Suprapubic skin (tissue), 4 donors: ENCODE measurements at regions not wholly inside any gene's neighbourhood (a gene's known extent, or its start where the extent isn't known, plus 50 kb on each side); places are given as distances from the start of the nearest gene placed in this dataset.

Experiments
- DNase-seq, 2 donors: peaks; one replicate each; pipeline ENCODE4 v3.0.0-alpha.2; 2019; ENCODE audit warnings: low spot score in 2 of 2
- H3K27ac ChIP-seq: fragments of 200-600 bp; sonication (generic); one replicate; pipeline ENCODE4 v1.5.1; 2019
- H3K27me3 ChIP-seq: fragments of 200-600 bp; sonication (generic); one replicate; pipeline ENCODE4 v1.5.1; 2019
- H3K36me3 ChIP-seq: fragments of 200-600 bp; sonication (generic); one replicate; pipeline ENCODE4 v1.5.1; 2019
- H3K4me1 ChIP-seq: fragments of 200-600 bp; sonication (generic); one replicate; pipeline ENCODE4 v1.5.1; 2019
- H3K4me3 ChIP-seq: fragments of 200-600 bp; sonication (generic); one replicate; pipeline ENCODE4 v1.5.1; 2019; ENCODE audit warnings: mild to moderate bottlenecking
- H3K9me3 ChIP-seq: fragments of 200-600 bp; sonication (generic); one replicate; pipeline ENCODE4 v1.5.1; 2019
- EP300 ChIP-seq: sonication (generic); formaldehyde crosslinking; IDR thresholded peaks from one replicate; pipeline ENCODE4 v1.6.1; 2017; ENCODE audit warnings: antibody characterized with exemption
- POLR2A ChIP-seq, 2 donors: fragments of 450-650 bp; IDR thresholded peaks; one replicate each; pipeline ENCODE4 v1.6.1; 2017; ENCODE audit warnings: antibody characterized with exemption in 2 of 2, mild to moderate bottlenecking in 2 of 2, moderate library complexity in 2 of 2
- POLR2AphosphoS5 ChIP-seq, 3 donors: sonication (generic); formaldehyde crosslinking; IDR thresholded peaks; one replicate each; pipeline ENCODE4 v1.6.1; 2017; ENCODE audit warnings: antibody characterized with exemption in 3 of 3
- WGBS: methylation state at CpG from one replicate; pipeline ENCODE4 v1.1.5; 2018; 5-methylcytosine and 5-hydroxymethylcytosine counted together
- TF ChIP-seq, protein P1 (sequence below), 2 donors: fragments of 200-600 bp in 1 of 2; fragments of 450-650 bp in 1 of 2; sonication (generic) in 1 of 2; IDR thresholded peaks; one replicate each; pipeline ENCODE4 v1.5.1; 2016 to 2019; ENCODE audit warnings: antibody characterized with exemption in 2 of 2, mild to moderate bottlenecking in 1 of 2, moderate library complexity in 1 of 2

DNA sequence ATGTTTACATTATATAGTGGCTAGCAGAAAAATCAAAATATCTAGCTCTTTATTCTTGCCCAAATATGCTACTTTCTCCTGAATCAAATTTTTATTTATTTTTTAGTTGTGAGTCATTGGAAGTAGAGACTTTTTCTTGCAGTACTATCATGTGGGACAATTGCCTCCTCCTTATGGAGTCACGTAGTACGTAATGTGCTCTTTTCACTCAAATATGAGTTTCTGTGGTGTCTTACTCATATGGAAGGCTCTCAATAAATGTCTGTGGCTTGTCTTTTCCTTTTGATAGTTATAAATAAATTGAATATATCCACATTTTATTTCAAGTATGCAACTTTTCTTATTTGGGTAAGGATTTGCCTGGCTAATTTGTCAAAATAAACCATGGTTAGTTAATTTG is 1411.0 kb upstream of the SLC10A2 start:
- TF ChIP-seq POLR2A (IDR thresholded peaks at IDR 0.05) (no peak), EP300 (no peak), POLR2AphosphoS5 (IDR thresholded peaks at IDR 0.05) (no peak)
- TF ChIP-seq, protein P1, sequence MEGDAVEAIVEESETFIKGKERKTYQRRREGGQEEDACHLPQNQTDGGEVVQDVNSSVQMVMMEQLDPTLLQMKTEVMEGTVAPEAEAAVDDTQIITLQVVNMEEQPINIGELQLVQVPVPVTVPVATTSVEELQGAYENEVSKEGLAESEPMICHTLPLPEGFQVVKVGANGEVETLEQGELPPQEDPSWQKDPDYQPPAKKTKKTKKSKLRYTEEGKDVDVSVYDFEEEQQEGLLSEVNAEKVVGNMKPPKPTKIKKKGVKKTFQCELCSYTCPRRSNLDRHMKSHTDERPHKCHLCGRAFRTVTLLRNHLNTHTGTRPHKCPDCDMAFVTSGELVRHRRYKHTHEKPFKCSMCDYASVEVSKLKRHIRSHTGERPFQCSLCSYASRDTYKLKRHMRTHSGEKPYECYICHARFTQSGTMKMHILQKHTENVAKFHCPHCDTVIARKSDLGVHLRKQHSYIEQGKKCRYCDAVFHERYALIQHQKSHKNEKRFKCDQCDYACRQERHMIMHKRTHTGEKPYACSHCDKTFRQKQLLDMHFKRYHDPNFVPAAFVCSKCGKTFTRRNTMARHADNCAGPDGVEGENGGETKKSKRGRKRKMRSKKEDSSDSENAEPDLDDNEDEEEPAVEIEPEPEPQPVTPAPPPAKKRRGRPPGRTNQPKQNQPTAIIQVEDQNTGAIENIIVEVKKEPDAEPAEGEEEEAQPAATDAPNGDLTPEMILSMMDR (IDR thresholded peaks at IDR 0.05) = no peak
- H3K27me3 ChIP-seq = no peaks in the 10 kb centered on the region
- no peaks in the 10 kb centered on the region for H3K36me3 ChIP-seq
- H3K27ac ChIP-seq = no peak overlapping the region
- DNase-seq = no peak
- 96% methylated on average over 2 of the region's 2 CpGs for whole genome bisulfite sequencing
- peaks cover 10% of the 10 kb centered on the region for H3K9me3 ChIP-seq
- no peak overlapping the region for H3K4me3 ChIP-seq
- no peaks in the 10 kb centered on the region for H3K4me1 ChIP-seq

DNA sequence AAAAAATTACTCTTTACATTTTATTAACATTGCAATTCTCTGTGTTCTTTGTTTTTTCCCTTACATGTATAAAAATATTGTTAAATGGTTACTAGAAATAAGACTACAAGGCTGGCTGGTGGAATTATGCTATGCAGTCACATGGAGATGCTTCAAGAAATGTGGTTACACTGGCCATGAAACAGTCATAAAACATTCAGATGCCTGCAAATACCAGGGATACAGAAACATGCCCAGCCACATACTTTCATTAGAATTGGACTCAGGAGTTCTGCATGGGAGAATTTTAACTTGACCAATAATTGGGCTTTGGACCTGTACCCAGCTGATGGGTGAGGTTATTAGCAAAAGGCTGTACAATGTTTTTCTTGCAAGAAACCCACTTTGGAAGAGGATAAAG is 1407.7 kb upstream of the SLC10A2 start:
- TF ChIP-seq, protein P1 (IDR thresholded peaks at IDR 0.05) = no peak
- no peak for TF ChIP-seq EP300
- no peak for TF ChIP-seq POLR2A (IDR thresholded peaks at IDR 0.05)
- TF ChIP-seq POLR2AphosphoS5 (IDR thresholded peaks at IDR 0.05) = no peak
- H3K36me3 ChIP-seq = no peaks in the 10 kb centered on the region
- no peaks in the 10 kb centered on the region for H3K4me1 ChIP-seq
- no peaks in the 10 kb centered on the region for H3K27me3 ChIP-seq
- peaks cover 2% of the 10 kb centered on the region for H3K9me3 ChIP-seq
- H3K27ac ChIP-seq = no peak overlapping the region
- H3K4me3 ChIP-seq = no peak overlapping the region
- DNase-seq = no peak

DNA sequence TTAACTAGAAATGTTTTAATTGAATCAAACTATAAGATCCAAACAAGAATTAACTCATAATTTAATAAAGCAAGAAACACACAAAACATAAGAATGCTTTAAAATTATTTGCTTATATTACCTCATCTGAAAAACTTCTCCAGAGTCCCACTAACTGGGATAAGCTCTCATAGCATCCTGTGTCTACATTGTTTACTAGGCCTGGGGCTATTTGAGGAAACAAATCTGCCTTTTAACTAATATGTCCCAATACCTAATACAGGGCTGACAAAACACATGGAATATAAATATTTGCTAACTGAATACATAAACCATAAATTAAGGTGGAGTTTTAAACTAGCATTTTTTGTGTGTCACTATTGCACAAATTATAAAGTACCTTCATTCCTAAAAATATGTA is 1399.8 kb upstream of the SLC10A2 start:
- no peak for TF ChIP-seq POLR2A (IDR thresholded peaks at IDR 0.05)
- TF ChIP-seq EP300 = no peak
- TF ChIP-seq, protein P1 (IDR thresholded peaks at IDR 0.05) = no peak
- no peak for TF ChIP-seq POLR2AphosphoS5 (IDR thresholded peaks at IDR 0.05)
- Histone ChIP-seq H3K27ac (no peak overlapping the region), H3K36me3 (no peaks in the 10 kb centered on the region), H3K9me3 (no peaks in the 10 kb centered on the region), H3K4me1 (no peaks in the 10 kb centered on the region), H3K4me3 (no peak overlapping the region), H3K27me3 (no peaks in the 10 kb centered on the region)
- no peak for DNase-seq

DNA sequence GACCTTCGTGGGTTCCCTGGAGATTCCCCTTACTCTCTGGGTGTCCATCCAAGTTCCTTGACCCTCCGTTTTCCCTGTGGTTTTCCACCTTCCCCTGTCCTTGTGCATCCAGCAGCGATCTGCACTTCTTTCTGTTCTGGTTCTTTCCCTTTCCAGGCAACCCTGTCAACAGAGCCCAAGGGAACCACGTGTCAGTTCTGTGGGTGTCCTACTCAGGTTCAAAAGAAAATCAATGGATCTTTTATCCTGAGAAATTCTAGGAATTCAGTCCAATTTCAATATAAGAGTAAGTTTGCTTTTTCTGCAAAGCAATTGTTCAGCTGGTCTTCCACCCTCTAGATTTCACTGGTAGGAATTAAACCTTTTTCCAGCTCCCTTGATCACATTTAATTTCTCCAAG is 1394.8 kb upstream of the SLC10A2 start:
- no peaks in the 10 kb centered on the region for H3K36me3 ChIP-seq
- WGBS = 73% methylated on average over 4 of the region's 4 CpGs
- H3K27me3 ChIP-seq = no peaks in the 10 kb centered on the region
- no peak for DNase-seq
- no peaks in the 10 kb centered on the region for H3K4me1 ChIP-seq
- H3K4me3 ChIP-seq = no peak overlapping the region
- no peak for TF ChIP-seq EP300
- TF ChIP-seq POLR2AphosphoS5 (IDR thresholded peaks at IDR 0.05) = no peak
- TF ChIP-seq, protein P1 (IDR thresholded peaks at IDR 0.05) = no peak
- no peak for TF ChIP-seq POLR2A (IDR thresholded peaks at IDR 0.05)
- H3K9me3 ChIP-seq = no peaks in the 10 kb centered on the region
- H3K27ac ChIP-seq = no peak overlapping the region

DNA sequence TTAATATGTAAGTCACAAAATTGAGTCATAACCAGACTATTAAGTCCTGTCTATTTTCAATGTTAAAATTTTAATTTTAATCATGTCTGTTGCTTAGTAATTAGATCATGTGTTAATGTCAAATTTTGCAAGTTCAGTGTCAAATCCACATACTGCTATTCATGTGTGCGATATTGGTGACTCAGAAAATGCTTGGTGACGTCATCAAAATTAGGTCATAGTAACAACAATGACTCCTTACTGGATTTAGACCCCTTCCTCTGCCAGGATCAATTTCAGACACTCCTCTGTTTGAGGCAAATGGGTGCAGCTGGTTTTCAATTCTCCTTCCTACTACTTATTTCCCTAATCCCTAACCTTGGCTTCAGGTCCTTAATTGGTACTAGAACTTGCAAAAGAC is 1394.3 kb upstream of the SLC10A2 start:
- H3K27me3 ChIP-seq = no peaks in the 10 kb centered on the region
- 77% methylated on average over 2 of the region's 2 CpGs for WGBS
- H3K27ac ChIP-seq = no peak overlapping the region
- TF ChIP-seq POLR2AphosphoS5 (IDR thresholded peaks at IDR 0.05) = no peak
- H3K9me3 ChIP-seq = no peaks in the 10 kb centered on the region
- no peak overlapping the region for H3K4me3 ChIP-seq
- no peaks in the 10 kb centered on the region for H3K4me1 ChIP-seq
- no peak for DNase-seq
- no peaks in the 10 kb centered on the region for H3K36me3 ChIP-seq

DNA sequence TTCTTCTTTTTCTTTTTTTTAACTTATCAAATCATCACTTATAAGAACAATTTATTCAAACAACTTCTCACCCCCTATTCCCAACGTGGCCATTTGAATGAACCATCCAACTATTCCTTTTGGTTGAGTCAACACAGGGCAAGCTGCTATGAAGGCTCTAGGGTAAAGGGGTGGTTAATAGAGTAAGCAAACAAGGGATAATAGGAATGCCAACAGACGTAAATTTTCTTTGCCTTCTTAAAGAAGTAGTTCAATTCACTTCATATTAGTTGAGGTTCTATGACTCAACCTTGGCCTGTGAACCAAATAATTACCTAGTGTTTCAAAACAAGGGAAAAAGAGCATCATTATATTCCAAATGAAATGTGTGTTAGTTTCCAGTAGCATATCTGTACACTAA is 1383.8 kb upstream of the SLC10A2 start:
- DNase-seq = no peak
- TF ChIP-seq EP300 (no peak), POLR2AphosphoS5 (IDR thresholded peaks at IDR 0.05) (no peak), POLR2A (IDR thresholded peaks at IDR 0.05) (no peak)
- TF ChIP-seq, protein P1 (IDR thresholded peaks at IDR 0.05) = no peak
- Histone ChIP-seq H3K4me1 (no peaks in the 10 kb centered on the region), H3K27me3 (no peaks in the 10 kb centered on the region), H3K27ac (no peak overlapping the region), H3K4me3 (no peak overlapping the region), H3K36me3 (no peaks in the 10 kb centered on the region), H3K9me3 (no peaks in the 10 kb centered on the region)
- WGBS = 59% methylated on average over 2 of the region's 2 CpGs
